ENCODE measurements at regions not wholly inside any gene's neighbourhood (a gene's known extent, or its start where the extent isn't known, plus 50 kb on each side); places are given as distances from the start of the nearest gene placed in this dataset.

DNA sequence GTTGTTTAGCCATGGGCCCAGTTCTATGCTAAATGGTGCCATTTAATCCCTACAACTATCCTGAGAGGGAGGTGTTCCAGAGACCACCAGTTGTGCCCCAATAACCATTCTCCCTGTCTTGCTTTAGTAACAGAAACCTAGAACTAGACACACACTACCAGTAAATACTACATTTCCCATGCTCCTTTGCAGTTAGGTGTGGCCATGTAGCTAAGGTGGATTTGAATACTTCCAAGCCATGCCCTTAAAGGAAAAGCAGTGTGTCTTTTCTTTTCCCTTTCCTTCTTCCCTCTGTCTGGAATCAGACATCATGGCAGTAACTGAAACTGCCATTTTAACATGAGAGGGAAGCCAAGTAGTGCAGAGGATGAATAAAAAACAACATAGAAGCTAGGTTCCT, 90.9 kb upstream of the TMEM33 start:
- H4K20me1 ChIP-seq (ENCODE audit: insufficient read depth, low read length), result no peaks in the 10 kb centered on the region
- no peak overlapping the region for H3K4me2 ChIP-seq (ENCODE audit: insufficient read depth, low read length)
- H3K27ac ChIP-seq (ENCODE audit: low read depth, low read length), result no peak overlapping the region
- no peaks in the 10 kb centered on the region for H3K27me3 ChIP-seq (ENCODE audit: insufficient read depth, low read length)
- no peak overlapping the region for H3K4me3 ChIP-seq (ENCODE audit: insufficient read depth, low read length)
- H2AFZ ChIP-seq (ENCODE audit: low read length), result no peak overlapping the region
- H3K9me3 ChIP-seq (ENCODE audit: low read depth, low read length), result no peaks in the 10 kb centered on the region
- no peaks in the 10 kb centered on the region for H3K36me3 ChIP-seq (ENCODE audit: insufficient read depth, low read length)
- TF ChIP-seq CTCF (IDR thresholded peaks at IDR 0.05; ENCODE audit: extremely low read depth, low read depth, low read length), result no peak
- H3K79me2 ChIP-seq (ENCODE audit: insufficient read depth, low read length), result no peaks in the 10 kb centered on the region
- no peak for DNase-seq (ENCODE audit: insufficient read length, low spot score, missing footprints)
- no peaks in the 10 kb centered on the region for H3K4me1 ChIP-seq (ENCODE audit: insufficient read depth, low read length)

DNA sequence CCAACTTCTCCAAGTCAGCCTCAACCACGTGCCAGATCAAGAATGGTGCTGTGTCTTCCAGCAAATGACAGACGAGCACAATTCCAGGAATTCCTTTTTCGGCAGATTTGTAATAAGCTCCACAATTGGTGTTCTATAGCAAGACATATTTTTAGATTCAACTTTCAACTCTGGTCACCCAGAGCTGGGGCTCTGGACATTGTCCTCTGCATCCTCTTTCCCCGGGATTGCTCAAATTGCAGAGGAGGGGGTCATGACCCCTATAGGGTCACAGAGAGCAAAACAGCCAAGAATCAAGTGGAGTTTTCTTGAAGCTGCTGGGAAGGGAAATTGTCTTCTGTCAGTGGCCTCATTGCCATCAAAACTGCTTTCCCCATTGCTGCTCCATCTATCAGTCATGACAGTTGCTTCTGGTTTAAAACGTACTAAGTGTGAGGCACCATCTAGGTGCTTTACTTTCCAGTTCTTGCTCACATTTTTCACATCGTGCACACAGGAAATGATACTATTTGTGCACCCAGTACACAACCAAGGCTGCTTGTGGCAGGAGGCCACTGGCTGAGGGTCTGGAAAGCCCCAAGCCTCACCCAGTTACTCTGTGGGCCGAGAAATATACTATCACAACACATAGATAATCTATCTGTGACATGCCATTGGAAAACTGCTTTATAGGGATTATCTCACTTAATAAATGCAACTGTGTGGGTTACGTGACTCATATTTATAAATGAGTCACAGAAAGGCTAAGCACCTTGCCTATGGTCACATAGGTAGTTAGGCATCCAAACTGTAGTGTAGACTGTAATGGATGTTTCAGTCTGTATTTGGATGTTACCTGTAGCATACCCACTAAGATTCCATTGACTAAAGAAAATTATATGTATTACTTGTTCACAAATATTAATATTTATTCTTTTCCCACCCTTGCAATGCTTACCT, 91.7 kb upstream of the PHOX2B start:
- Histone ChIP-seq H4K20me1 (ENCODE audit: insufficient read depth, low read length) (no peaks in the 10 kb centered on the region), H3K4me1 (ENCODE audit: insufficient read depth, low read length) (no peaks in the 10 kb centered on the region), H3K27ac (ENCODE audit: low read depth, low read length) (no peak overlapping the region), H3K27me3 (ENCODE audit: insufficient read depth, low read length) (no peaks in the 10 kb centered on the region), H3K79me2 (ENCODE audit: insufficient read depth, low read length) (no peaks in the 10 kb centered on the region), H3K36me3 (ENCODE audit: insufficient read depth, low read length) (no peaks in the 10 kb centered on the region), H3K4me2 (ENCODE audit: insufficient read depth, low read length) (no peak overlapping the region), H3K4me3 (ENCODE audit: insufficient read depth, low read length) (no peak overlapping the region), H2AFZ (ENCODE audit: low read length) (no peak overlapping the region), H3K9me3 (ENCODE audit: low read depth, low read length) (no peaks in the 10 kb centered on the region)
- TF ChIP-seq CTCF (IDR thresholded peaks at IDR 0.05; ENCODE audit: extremely low read depth, low read depth, low read length), result no peak
- no peak for DNase-seq (ENCODE audit: insufficient read length, low spot score, missing footprints)

GRCh38 chr4:41838590-41838989, 90.1 kb upstream of the PHOX2B start:
- Histone ChIP-seq H3K4me2 (ENCODE audit: insufficient read depth, low read length) (no peak overlapping the region), H3K27me3 (ENCODE audit: insufficient read depth, low read length) (no peaks in the 10 kb centered on the region), H4K20me1 (ENCODE audit: insufficient read depth, low read length) (no peaks in the 10 kb centered on the region), H3K9me3 (ENCODE audit: low read depth, low read length) (no peaks in the 10 kb centered on the region), H3K4me1 (ENCODE audit: insufficient read depth, low read length) (no peaks in the 10 kb centered on the region), H3K27ac (ENCODE audit: low read depth, low read length) (no peak overlapping the region), H3K36me3 (ENCODE audit: insufficient read depth, low read length) (no peaks in the 10 kb centered on the region), H3K79me2 (ENCODE audit: insufficient read depth, low read length) (no peaks in the 10 kb centered on the region), H2AFZ (ENCODE audit: low read length) (no peak overlapping the region), H3K4me3 (ENCODE audit: insufficient read depth, low read length) (no peak overlapping the region)
- no peak for TF ChIP-seq CTCF (IDR thresholded peaks at IDR 0.05; ENCODE audit: extremely low read depth, low read depth, low read length)
- DNase-seq (ENCODE audit: insufficient read length, low spot score, missing footprints), result no peak

DNA sequence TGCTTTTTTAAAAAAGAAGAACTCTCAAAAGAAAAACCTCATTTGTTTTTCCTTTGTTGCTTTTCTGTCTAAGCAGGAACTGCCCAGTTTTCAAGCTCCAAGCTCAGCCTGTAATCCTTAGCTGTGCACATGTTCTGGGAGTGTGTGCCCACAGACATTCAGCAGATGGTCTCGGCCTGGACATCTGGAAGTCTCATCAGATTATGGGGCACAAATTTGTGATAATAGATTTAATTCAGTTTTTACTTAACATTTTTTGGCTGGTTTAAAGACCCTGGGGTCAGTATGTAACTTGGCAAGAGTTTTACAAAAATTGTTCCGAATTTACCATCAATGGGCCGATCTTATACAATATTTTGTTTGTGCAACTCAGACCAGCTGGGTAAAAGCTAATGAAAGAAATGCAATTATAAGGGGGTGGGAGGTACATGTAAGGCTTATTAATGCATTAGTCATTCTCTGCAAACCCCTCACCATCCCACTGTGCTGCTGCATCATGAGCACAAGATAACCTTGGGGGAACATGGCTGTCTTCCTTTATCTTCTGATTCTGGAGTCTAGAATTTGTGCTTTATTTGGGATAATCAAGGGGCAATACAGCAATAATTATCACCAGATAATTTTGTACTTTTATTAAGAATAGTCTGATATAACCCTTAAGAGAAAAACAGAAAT, 86.9 kb upstream of the PHOX2B start:
- H3K4me1 ChIP-seq (ENCODE audit: insufficient read depth, low read length), result no peaks in the 10 kb centered on the region
- no peak overlapping the region for H3K4me2 ChIP-seq (ENCODE audit: insufficient read depth, low read length)
- no peaks in the 10 kb centered on the region for H3K9me3 ChIP-seq (ENCODE audit: low read depth, low read length)
- DNase-seq (ENCODE audit: insufficient read length, low spot score, missing footprints), result no peak
- no peaks in the 10 kb centered on the region for H4K20me1 ChIP-seq (ENCODE audit: insufficient read depth, low read length)
- H3K79me2 ChIP-seq (ENCODE audit: insufficient read depth, low read length), result no peaks in the 10 kb centered on the region
- no peak overlapping the region for H2AFZ ChIP-seq (ENCODE audit: low read length)
- H3K4me3 ChIP-seq (ENCODE audit: insufficient read depth, low read length), result no peak overlapping the region
- H3K36me3 ChIP-seq (ENCODE audit: insufficient read depth, low read length), result no peaks in the 10 kb centered on the region
- H3K27me3 ChIP-seq (ENCODE audit: insufficient read depth, low read length), result no peaks in the 10 kb centered on the region
- no peak for TF ChIP-seq CTCF (IDR thresholded peaks at IDR 0.05; ENCODE audit: extremely low read depth, low read depth, low read length)
- no peak overlapping the region for H3K27ac ChIP-seq (ENCODE audit: low read depth, low read length)
